Fibroblast of peridontal ligament (primary cell): ENCODE measurements at regions not wholly inside any gene's neighbourhood (a gene's known extent, or its start where the extent isn't known, plus 50 kb on each side); places are given as distances from the start of the nearest gene placed in this dataset.
A peak's percentile ranks its signal among the peaks of the same experiment; 100 is the strongest.

ENCODE experiments used
- DNase-seq: peaks from one replicate; pipeline ENCODE4 v3.0.0-alpha.2; 2010; ENCODE audit errors: extremely low read depth

GRCh38 chr20:7248281-7249201 lies 481.1 kb downstream of the BMP2 start:
- no peak for DNase-seq

GRCh38 chr20:7250337-7250736 lies 482.9 kb downstream of the BMP2 start:
- no peak for DNase-seq

GRCh38 chr20:7257099-7257498 lies 489.6 kb downstream of the BMP2 start:
- DNase-seq: no peak

- no peak for DNase-seq
Measured at GRCh38 chr20:7257692-7258466, 490.4 kb downstream of the BMP2 start.

GRCh38 chr20:7262803-7263202 lies 495.3 kb downstream of the BMP2 start:
- no peak for DNase-seq

GRCh38 chr20:7264137-7264536 lies 496.7 kb downstream of the BMP2 start:
- DNase-seq: no peak

- no peak for DNase-seq
Measured at GRCh38 chr20:7269452-7269851, 502.0 kb downstream of the BMP2 start.

- DNase-seq: peak; percentile 13
Measured at GRCh38 chr20:7272512-7272911, 505.0 kb downstream of the BMP2 start.

GRCh38 chr20:7274870-7275269 lies 507.4 kb downstream of the BMP2 start:
- no peak for DNase-seq

GRCh38 chr20:7275645-7276237 lies 508.3 kb downstream of the BMP2 start:
- no peak for DNase-seq

GRCh38 chr20:7285918-7286556 lies 518.6 kb downstream of the BMP2 start:
- peak; percentile 93 for DNase-seq

GRCh38 chr20:7291323-7291943 lies 523.9 kb downstream of the BMP2 start:
- no peak for DNase-seq

GRCh38 chr20:7291946-7292345 lies 524.5 kb downstream of the BMP2 start:
- no peak for DNase-seq

- DNase-seq: no peak
Measured at GRCh38 chr20:7294816-7295360, 527.4 kb downstream of the BMP2 start.

GRCh38 chr20:7301807-7302206 lies 534.3 kb downstream of the BMP2 start:
- no peak for DNase-seq

GRCh38 chr20:7302250-7302649 lies 534.8 kb downstream of the BMP2 start:
- DNase-seq: no peak

- no peak for DNase-seq
Measured at GRCh38 chr20:7305976-7306375, 538.5 kb downstream of the BMP2 start.

- no peak for DNase-seq
Measured at GRCh38 chr20:7308163-7308562, 540.7 kb downstream of the BMP2 start.

GRCh38 chr20:7313047-7313446 lies 545.6 kb downstream of the BMP2 start:
- DNase-seq: no peak

- no peak for DNase-seq
Measured at GRCh38 chr20:7323957-7324356, 556.5 kb downstream of the BMP2 start.

- no peak for DNase-seq
Measured at GRCh38 chr20:7327810-7328209, 560.3 kb downstream of the BMP2 start.
